NT2/D1 (cell line): ENCODE measurements at regions not wholly inside any gene's neighbourhood (a gene's known extent, or its start where the extent isn't known, plus 50 kb on each side); places are given as distances from the start of the nearest gene placed in this dataset.

Experiments used
- SUZ12 ChIP-seq: IDR thresholded peaks from 2 replicates; pipeline ENCODE4 v1.6.1; 2011; ENCODE audit not compliant: insufficient read length, insufficient read depth; ENCODE audit errors: extremely low read depth
- YY1 ChIP-seq: IDR thresholded peaks from 2 replicates; pipeline ENCODE4 v1.6.1; 2011; ENCODE audit not compliant: insufficient read length, insufficient read depth
- ZNF274 ChIP-seq: IDR thresholded peaks from 2 replicates; pipeline ENCODE4 v1.6.1; 2011; ENCODE audit warnings: mild to moderate bottlenecking, low read depth, low read length

- TF ChIP-seq YY1 (no peak), ZNF274 (no peak), SUZ12 (no peak)
Measured at GRCh38 chr6:23140871-23141270, 571.5 kb downstream of the HDGFL1 start.
